Renal cortical epithelial cell (primary cell): ENCODE measurements at regions not wholly inside any gene's neighbourhood (a gene's known extent, or its start where the extent isn't known, plus 50 kb on each side); places are given as distances from the start of the nearest gene placed in this dataset.
A peak's percentile ranks its signal among the peaks of the same experiment; 100 is the strongest.
"Not testable (repeated sequence)": the region's sequence is repeated elsewhere in the genome, so short reads cannot be mapped to it uniquely, and the experiment has no call there.

Source experiments
- DNase-seq: peaks from one replicate; pipeline ENCODE4 v3.0.0-alpha.2; 2011; ENCODE audit warnings: low read depth

GRCh38 chr1:80341021-80341420, 1334.5 kb upstream of the ADGRL4 start:
- DNase-seq, result no peak

GRCh38 chr1:80318108-80318507, 1311.6 kb upstream of the ADGRL4 start:
- DNase-seq, result no peak

GRCh38 chr1:80310703-80311245, 1304.2 kb upstream of the ADGRL4 start:
- peak; percentile 1 for DNase-seq

DNA sequence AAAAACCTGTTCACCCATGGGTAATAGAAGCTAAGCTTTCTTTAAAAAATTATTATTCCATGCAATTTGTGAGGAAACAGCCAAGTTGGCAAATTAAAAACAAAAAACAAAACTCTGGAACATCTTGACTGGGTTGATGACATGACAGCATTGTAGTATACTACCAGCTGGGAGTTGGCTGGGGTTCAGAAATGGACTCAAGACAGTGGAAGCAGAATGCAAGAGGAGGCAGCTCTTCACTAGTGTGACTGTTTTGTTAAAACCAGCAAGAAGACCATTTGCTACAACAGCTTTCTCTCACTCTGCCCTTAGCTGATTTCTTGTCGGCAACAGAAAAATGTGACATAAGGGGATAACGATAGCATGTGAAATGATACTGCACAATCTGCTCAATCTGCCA, 1298.9 kb upstream of the ADGRL4 start:
- DNase-seq, result no peak

DNA sequence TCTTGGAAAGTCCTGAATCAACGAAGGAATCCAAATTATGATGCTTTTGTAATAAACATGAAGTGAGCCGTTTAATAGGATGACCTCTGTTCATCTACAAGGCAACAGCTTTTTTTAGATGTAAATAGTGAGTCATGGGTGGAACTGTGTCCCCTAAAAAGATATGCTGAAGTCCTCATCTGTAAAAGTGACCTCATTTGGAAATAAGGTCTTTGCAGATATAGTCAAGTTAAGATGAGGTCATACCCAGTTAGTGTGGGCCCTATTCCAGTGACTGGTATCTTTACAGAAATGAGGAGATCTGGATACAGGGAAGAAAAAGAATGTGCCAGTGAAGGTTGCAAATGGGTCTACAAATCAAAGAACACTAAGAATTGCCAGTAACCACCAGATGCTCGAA, 1287.3 kb upstream of the ADGRL4 start:
- DNase-seq, result no peak

DNA sequence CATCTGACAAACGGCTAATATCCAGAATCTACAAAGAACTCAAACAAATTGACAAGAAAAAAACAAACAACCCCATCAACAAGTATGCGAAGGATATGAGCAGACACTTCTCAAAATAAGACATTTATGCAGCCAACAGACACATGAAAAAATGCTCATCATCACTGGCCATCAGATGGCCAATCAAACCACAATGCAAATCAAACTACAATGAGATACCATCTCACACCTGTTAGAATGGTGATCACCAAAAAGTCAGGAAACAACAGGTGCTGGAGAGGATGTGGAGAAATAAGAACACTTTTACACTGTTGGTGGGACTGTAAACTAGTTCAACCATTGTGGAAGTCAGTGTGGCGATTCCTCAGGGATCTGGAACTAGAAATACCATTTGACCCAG, 1282.2 kb upstream of the ADGRL4 start:
- DNase-seq, result not testable (repeated sequence)

GRCh38 chr1:80282536-80282935, 1276.0 kb upstream of the ADGRL4 start:
- DNase-seq, result no peak

- DNase-seq, result no peak
Observed at GRCh38 chr1:80278936-80279335, 1272.4 kb upstream of the ADGRL4 start.

- DNase-seq, result no peak
Observed at GRCh38 chr1:80274256-80274655, 1267.7 kb upstream of the ADGRL4 start.

DNA sequence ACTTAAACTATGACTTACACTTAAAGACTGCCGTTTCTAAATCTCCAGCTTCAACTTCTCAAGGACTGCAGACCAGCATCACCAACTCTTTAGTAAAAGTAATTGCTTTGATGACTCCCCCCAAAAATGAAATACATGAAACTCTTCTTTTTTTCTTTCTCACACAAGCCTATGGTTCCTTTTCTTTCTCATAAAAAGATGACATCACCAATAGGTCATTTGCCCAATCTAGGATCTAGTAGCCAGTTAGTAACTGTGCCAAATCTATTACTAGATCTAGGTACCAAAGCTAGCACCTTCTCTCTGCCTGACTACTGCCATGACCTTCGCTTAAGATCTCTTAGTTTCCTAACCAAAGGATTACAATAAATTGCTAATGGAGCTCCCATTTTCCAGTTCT, 1266.0 kb upstream of the ADGRL4 start:
- DNase-seq, result no peak

DNA sequence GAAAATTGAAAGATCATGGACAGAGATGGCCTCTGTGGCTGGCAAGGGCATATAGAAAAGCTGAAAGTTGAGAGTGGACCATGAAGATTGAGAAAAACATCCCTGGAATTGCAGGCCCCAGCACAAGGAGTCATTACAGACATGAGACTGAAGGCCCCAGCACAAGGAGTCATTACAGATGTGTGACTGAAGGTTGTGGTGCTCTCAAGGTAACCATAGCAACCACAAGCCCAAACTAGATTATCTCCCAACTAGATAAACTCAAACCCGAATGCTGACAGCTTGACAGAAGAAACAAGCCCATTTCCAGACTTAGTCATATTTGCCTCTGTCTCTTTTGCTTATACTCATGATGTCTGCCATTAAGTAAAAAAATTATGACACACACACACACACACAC, 1252.1 kb upstream of the ADGRL4 start:
- DNase-seq, result no peak

DNA sequence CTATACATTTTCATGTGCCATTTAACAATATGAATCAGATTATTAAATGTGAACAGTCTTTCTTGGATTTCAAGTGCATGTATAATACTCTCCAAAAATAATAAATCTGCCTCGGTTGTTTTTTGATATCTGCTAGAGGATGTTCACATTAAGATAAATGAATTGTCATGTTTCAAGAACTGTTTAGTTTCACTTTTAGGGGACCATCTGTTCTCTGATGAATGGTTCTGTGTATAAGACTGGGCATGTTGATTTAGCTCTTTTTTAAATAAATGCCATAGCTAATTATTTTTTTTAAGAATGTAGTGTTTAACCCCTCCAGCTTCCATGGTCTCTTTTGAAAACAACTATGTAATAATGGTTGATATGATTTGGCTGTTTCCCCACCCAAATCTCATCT, 1245.1 kb upstream of the ADGRL4 start:
- DNase-seq, result no peak

GRCh38 chr1:80251171-80251570, 1244.6 kb upstream of the ADGRL4 start:
- no peak for DNase-seq

DNA sequence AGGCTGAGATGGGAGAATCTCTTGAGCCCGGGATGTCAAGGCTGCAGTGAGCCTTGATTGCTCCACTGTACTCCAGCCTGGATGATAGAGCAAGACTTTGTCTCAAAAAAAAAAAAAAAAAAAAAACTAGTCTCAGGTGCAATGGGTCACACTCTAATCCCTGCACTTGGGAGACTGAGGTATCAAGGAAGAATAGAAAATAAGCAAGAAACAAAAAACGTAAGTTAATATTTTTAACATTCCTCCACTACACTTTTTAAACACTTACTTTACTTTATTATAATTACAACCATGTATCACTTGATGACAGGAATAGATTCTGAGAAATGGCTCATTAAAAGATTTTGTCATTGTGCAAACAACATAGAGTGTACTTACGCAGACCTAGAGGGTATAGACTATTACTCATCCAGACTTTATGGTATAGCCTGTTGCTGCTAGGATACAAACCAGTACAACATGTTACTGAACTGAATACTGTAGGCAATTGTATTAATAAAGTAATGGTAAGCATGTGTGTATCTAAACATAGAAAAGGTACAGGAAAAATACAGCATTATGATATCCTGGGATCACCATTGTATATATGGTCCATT, 1244.1 kb upstream of the ADGRL4 start:
- DNase-seq, result no peak

- DNase-seq, result no peak
Observed at GRCh38 chr1:80249699-80250098, 1243.2 kb upstream of the ADGRL4 start.

DNA sequence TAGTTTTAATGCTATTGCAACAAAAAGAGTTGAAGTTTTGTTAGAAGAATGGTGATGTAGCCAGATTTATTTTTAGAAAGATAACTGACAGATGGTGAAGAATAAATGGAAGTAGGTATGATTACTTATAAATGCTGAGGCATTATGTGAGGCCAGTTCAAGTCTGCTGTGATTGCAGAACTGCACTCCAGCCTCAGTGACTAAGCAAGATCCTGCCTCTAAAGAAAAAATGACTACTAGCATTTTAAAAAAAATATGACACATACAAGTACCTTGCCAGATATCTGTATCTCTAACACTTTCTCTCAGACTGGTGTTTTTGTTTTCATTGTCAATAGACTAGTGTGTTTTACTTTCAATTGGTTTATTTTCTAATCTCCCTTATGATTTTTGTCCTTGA, 1242.4 kb upstream of the ADGRL4 start:
- DNase-seq, result no peak

GRCh38 chr1:80245813-80246212, 1239.3 kb upstream of the ADGRL4 start:
- DNase-seq, result no peak

- peak; percentile 11 for DNase-seq
Observed at GRCh38 chr1:80244372-80244771, 1237.8 kb upstream of the ADGRL4 start.

DNA sequence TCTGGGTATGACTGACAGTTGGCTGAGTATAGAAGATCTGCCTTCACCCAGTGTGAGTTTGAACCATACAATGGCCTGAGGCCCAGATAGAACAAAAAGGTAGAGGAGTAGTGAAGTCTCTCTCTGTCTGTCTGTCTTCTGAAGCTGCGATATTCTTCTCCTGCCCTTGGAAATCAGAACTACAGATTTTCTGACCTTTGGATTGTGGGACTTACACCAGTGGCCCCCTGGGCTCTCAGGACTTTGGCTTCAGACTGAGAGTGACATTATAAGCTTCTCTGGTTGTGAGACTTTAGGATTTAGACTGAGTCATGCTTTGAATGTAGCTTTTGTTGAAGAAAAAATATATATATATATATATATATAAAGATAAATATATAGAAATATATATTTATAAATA, 1235.0 kb upstream of the ADGRL4 start:
- DNase-seq, result no peak

- no peak for DNase-seq
Observed at GRCh38 chr1:80225510-80225909, 1219.0 kb upstream of the ADGRL4 start.

GRCh38 chr1:80221319-80221718, 1214.8 kb upstream of the ADGRL4 start:
- DNase-seq, result no peak

GRCh38 chr1:80218112-80218511, 1211.6 kb upstream of the ADGRL4 start:
- DNase-seq, result peak; percentile 75

DNA sequence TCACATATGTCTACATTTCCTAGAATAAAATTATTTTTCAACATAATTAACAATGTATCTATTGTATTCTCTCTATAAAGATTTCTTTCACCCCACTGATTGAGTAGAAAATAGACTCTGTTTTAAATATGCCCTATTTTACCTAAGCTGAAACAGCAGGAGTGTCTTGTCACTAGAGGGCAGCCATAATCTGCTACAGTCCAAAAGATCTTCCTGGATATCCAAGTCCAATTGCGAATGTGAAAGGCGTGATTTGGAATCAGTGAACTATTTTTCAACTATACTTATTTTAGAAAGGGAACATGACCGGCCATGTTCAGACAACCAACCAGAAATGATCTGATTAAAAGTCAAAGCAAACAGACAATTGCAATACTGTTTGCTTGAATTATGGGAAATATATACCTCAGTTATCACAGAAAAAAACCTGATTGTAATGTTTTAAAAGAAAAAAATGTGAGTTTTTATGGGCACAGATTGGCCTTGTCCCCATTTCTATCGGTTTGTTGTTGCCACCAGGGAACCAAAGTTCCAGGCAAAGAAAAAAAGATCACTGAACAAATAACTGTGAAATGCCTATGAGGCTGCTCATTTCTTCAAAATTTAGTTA, 1211.0 kb upstream of the ADGRL4 start:
- peak; percentile 88 for DNase-seq
